ENCODE measurements at regions not wholly inside any gene's neighbourhood (a gene's known extent, or its start where the extent isn't known, plus 50 kb on each side); places are given as distances from the start of the nearest gene placed in this dataset.

GRCh38 chr5:152285764-152286163 lies 119.3 kb downstream of the NMUR2 start:
- no peak overlapping the region for H3K27ac ChIP-seq
- DNase-seq (ENCODE audit: low spot score), result no peak
- TF ChIP-seq, protein P1, sequence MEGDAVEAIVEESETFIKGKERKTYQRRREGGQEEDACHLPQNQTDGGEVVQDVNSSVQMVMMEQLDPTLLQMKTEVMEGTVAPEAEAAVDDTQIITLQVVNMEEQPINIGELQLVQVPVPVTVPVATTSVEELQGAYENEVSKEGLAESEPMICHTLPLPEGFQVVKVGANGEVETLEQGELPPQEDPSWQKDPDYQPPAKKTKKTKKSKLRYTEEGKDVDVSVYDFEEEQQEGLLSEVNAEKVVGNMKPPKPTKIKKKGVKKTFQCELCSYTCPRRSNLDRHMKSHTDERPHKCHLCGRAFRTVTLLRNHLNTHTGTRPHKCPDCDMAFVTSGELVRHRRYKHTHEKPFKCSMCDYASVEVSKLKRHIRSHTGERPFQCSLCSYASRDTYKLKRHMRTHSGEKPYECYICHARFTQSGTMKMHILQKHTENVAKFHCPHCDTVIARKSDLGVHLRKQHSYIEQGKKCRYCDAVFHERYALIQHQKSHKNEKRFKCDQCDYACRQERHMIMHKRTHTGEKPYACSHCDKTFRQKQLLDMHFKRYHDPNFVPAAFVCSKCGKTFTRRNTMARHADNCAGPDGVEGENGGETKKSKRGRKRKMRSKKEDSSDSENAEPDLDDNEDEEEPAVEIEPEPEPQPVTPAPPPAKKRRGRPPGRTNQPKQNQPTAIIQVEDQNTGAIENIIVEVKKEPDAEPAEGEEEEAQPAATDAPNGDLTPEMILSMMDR (conservative IDR thresholded peaks at IDR 0.05; ENCODE audit: low read depth), result no peak
- POLR2A ChIA-PET (ENCODE audit: low non-redundant PET), result no interaction called here
- CTCF ChIA-PET, result interaction anchor here (0.6 kb wide), 1 partner anchor 254 kb away, joined by 3 read pairs; no protein-coding TSS in a partner anchor

DNA sequence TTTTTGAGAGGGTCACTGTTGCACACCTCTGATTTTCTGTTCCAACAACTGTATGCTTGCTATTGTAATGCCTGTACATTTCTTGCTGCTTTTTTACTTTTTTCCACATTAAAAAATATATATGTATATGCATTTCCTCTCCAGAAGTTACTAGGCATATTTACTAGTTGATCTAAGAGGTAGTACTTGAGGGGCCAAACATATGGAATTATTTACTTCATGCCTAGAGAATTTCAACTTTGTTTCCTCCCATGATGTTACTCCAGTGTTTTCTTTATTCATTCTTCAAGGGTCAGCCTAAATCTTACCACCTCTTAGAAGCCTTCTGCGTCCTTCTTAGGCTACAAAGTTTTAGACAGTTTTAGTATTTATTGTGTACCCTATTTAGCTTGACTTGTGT lies 122.7 kb downstream of the NMUR2 start:
- CTCF ChIA-PET, result no interaction called here
- DNase-seq (ENCODE audit: low spot score), result no peak
- POLR2A ChIA-PET (ENCODE audit: low non-redundant PET), result no interaction called here
- TF ChIP-seq, protein P1 (conservative IDR thresholded peaks at IDR 0.05; ENCODE audit: low read depth), result no peak
- no peak overlapping the region for H3K27ac ChIP-seq

- no peak for DNase-seq (ENCODE audit: low spot score)
- ChIA-PET CTCF (interaction anchor here (1.0 kb wide), 1 partner anchor 135 kb away, joined by 3 read pairs; no protein-coding TSS in a partner anchor), POLR2A (ENCODE audit: low non-redundant PET) (interaction anchor here (0.6 kb wide), 1 partner anchor 1073 kb away, joined by 3 read pairs; no protein-coding TSS in a partner anchor)
- TF ChIP-seq, protein P1 (conservative IDR thresholded peaks at IDR 0.05; ENCODE audit: low read depth), result no peak
- no peak overlapping the region for H3K27ac ChIP-seq
Measured at GRCh38 chr5:152277936-152278335, 127.1 kb downstream of the NMUR2 start.

DNA sequence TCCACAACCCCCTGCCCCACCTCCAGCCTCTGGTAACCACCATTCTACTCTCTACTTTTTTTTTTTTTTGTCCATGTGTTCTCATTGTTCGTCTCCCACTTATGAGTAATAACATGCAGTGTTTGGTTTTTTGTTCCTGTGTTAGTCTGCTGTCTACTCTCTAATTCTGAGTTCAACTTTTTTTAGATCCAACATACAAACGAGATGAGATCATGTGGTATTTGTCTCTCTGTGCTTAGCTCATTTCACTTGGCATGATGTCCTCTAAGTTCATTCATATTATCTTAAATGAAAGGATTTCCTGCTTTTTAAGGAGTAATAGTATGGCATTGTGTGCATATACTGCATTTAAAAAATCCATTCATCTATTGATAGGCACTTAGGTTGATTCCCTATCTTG lies 130.9 kb downstream of the NMUR2 start:
- POLR2A ChIA-PET (ENCODE audit: low non-redundant PET), result no interaction called here
- CTCF ChIA-PET, result interaction anchor here (0.5 to 0.7 kb wide), 4 partner anchors 75 to 627 kb away, joined by 3 to 8 read pairs (median 4); no protein-coding TSS in a partner anchor
- H3K27ac ChIP-seq, result no peak overlapping the region
- DNase-seq (ENCODE audit: low spot score), result no peak
- TF ChIP-seq, protein P1 (conservative IDR thresholded peaks at IDR 0.05; ENCODE audit: low read depth), result no peak

GRCh38 chr5:152271420-152271819 lies 133.7 kb downstream of the NMUR2 start:
- TF ChIP-seq, protein P1 (conservative IDR thresholded peaks at IDR 0.05; ENCODE audit: low read depth), result peak; percentile 28
- H3K27ac ChIP-seq, result no peak overlapping the region
- ChIA-PET CTCF (interaction anchor here (0.6 to 1.0 kb wide), 4 partner anchors 12 to 243 kb away, joined by 3 to 7 read pairs (median 3); no protein-coding TSS in a partner anchor), POLR2A (ENCODE audit: low non-redundant PET) (no interaction called here)
- DNase-seq (ENCODE audit: low spot score), result peak; percentile 44

DNA sequence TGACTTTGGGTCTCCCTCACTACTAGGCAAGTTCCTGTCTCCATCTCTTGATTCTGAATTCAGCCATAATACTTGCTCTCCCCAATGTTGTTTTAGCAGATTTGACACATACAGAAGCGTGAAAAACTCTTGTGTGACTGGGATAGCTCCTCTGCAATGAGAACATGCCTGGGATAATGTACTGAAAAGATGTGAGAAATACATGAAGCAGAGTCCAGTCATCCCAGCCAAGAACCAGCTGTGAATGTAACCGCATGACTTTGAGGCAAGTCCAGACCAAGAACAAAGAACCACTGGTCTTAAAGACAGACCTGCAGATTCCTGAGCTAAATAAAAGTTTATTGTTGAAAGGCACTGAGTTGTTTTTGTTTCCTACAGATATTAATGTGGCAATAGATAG lies 135.0 kb downstream of the NMUR2 start:
- H3K27ac ChIP-seq, result no peak overlapping the region
- no peak for DNase-seq (ENCODE audit: low spot score)
- ChIA-PET POLR2A (ENCODE audit: low non-redundant PET) (no interaction called here), CTCF (interaction anchor here (0.6 to 1.2 kb wide), 2 partner anchors 80 to 623 kb away, joined by 3 to 4 read pairs; no protein-coding TSS in a partner anchor)
- TF ChIP-seq, protein P1 (conservative IDR thresholded peaks at IDR 0.05; ENCODE audit: low read depth), result no peak
